ENCODE measurements at regions not wholly inside any gene's neighbourhood (a gene's known extent, or its start where the extent isn't known, plus 50 kb on each side); places are given as distances from the start of the nearest gene placed in this dataset.

DNA sequence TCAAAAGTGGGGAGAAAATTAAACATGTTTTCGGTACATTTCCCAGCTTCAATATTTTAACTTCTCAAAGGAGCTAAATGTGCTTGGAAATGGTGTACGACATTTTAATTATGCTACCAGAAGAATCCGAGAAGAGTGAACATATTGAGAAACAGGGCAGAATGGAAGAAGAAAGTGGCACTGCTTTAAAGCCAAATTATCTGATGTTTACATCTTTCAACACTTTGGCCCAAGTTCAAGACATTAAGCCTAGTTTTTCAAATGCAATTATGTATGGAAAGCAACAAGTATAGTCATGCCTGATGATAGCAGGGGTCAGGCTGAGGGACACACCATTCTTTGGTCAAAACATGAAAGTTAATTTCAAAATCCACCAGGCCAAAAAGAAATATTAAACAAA, 577.9 kb upstream of the ZFP42 start:
- Histone ChIP-seq H3K9me3 (ENCODE audit: control insufficient read depth, low read depth, low read length) (peaks cover 8% of the 10 kb centered on the region), H3K4me3 (ENCODE audit: low read length) (no peak overlapping the region), H3K36me3 (ENCODE audit: control insufficient read depth, insufficient read depth, low read length) (no peaks in the 10 kb centered on the region), H3K27ac (ENCODE audit: low read length) (no peak overlapping the region), H3K27me3 (ENCODE audit: control insufficient read depth, insufficient read depth, low read length) (no peaks in the 10 kb centered on the region), H3K4me1 (ENCODE audit: control insufficient read depth, insufficient read depth, low read length) (no peaks in the 10 kb centered on the region)
- 100% methylated on average over 1 of the region's 3 CpGs for WGBS (ENCODE audit: insufficient coverage, low lambda C conversion rate)
- DNase-seq, result no peak

DNA sequence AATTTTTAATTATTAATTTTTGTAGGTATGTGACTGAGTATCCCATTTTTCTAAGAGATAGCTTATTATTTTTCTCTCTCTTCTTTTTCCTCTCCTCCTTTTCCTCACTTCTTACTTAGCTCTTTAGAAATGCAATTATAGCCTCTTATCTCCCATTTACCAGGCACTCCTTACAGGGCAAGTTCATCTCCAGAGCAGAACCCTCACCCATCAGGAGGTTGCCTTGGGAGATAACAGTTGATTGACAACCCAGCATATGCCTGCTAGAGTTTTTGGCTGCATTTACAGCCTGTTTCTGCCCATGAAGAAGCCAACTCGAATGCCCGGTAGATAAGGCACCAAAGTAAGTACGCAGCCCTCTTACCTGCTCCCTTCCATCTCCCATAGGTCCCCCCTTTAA, 572.9 kb upstream of the ZFP42 start:
- Histone ChIP-seq H3K36me3 (ENCODE audit: control insufficient read depth, insufficient read depth, low read length) (no peaks in the 10 kb centered on the region), H3K4me3 (ENCODE audit: low read length) (no peak overlapping the region), H3K27me3 (ENCODE audit: control insufficient read depth, insufficient read depth, low read length) (no peaks in the 10 kb centered on the region), H3K9me3 (ENCODE audit: control insufficient read depth, low read depth, low read length) (peaks cover 8% of the 10 kb centered on the region), H3K27ac (ENCODE audit: low read length) (no peak overlapping the region), H3K4me1 (ENCODE audit: control insufficient read depth, insufficient read depth, low read length) (no peaks in the 10 kb centered on the region)
- DNase-seq, result no peak
- no CpG with 5 or more reads among the region's 3 CpGs for WGBS (ENCODE audit: insufficient coverage, low lambda C conversion rate)

DNA sequence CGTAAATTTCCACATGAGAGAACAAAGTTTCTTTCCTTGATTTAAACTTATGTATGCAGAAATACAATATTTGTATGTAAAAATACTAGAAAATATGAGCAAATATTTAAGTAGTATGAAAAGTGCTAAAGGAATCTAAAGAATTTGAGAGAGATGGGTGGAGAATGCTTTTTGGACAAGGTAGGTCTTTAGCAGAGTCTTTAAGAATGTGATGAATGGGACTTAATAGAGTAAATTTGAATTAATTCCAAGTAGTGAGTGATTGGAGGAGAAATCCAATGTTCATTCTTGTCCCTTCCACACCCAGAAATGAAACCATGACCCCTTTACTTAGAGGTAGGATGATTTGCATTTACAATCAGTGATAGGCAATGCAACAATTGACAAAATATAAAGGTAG, 570.9 kb upstream of the ZFP42 start:
- Histone ChIP-seq H3K36me3 (ENCODE audit: control insufficient read depth, insufficient read depth, low read length) (no peaks in the 10 kb centered on the region), H3K4me1 (ENCODE audit: control insufficient read depth, insufficient read depth, low read length) (no peaks in the 10 kb centered on the region), H3K4me3 (ENCODE audit: low read length) (no peak overlapping the region), H3K27me3 (ENCODE audit: control insufficient read depth, insufficient read depth, low read length) (no peaks in the 10 kb centered on the region), H3K9me3 (ENCODE audit: control insufficient read depth, low read depth, low read length) (peaks cover 8% of the 10 kb centered on the region), H3K27ac (ENCODE audit: low read length) (no peak overlapping the region)
- WGBS (ENCODE audit: insufficient coverage, low lambda C conversion rate), result 83% methylated on average over 1 of the region's 1 CpG
- DNase-seq, result no peak

DNA sequence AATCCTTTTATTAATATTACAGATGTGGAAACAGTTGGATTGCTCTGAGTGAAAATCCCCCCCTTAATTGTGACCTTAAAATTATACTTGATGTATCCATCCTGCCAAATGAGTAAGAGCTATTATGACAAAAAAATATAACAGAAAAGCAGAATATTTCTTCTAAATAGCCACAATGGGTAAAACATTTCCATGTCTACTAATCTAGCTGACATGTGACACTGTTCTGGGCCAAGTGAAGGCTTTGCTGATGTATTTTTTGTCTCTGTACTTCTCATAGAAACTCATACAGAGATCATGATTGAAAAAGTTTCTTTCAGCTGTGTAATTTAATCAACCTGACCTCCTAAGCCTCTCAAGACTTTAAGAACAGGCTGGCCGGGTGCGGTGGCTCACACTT, 569.1 kb upstream of the ZFP42 start:
- no peaks in the 10 kb centered on the region for H3K36me3 ChIP-seq (ENCODE audit: control insufficient read depth, insufficient read depth, low read length)
- H3K27ac ChIP-seq (ENCODE audit: low read length), result no peak overlapping the region
- H3K9me3 ChIP-seq (ENCODE audit: control insufficient read depth, low read depth, low read length), result no peaks in the 10 kb centered on the region
- no peak overlapping the region for H3K4me3 ChIP-seq (ENCODE audit: low read length)
- DNase-seq, result no peak
- H3K27me3 ChIP-seq (ENCODE audit: control insufficient read depth, insufficient read depth, low read length), result no peaks in the 10 kb centered on the region
- 60% methylated on average over 2 of the region's 2 CpGs for WGBS (ENCODE audit: insufficient coverage, low lambda C conversion rate)
- H3K4me1 ChIP-seq (ENCODE audit: control insufficient read depth, insufficient read depth, low read length), result no peaks in the 10 kb centered on the region

DNA sequence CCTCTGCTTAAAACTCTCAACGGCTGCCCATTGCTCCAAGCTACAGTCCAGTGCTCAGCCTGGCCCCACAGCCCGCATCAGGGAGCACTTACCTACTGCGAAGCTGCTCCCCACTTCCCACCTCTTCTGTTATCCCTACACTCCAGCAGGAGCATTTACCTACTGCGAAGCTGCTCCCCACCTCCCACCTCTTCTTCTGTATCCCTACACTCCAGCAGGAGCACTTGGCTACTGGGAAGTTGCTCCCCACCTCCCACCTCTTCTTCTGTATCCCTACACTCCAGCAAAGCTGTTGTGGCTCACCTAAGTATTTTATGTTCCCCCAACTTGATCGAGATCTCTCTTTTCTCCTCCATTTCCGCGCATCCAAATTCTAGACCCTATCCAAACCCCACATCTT, 563.3 kb upstream of the ZFP42 start:
- DNase-seq, result no peak
- WGBS (ENCODE audit: insufficient coverage, low lambda C conversion rate), result 75% methylated on average over 4 of the region's 7 CpGs
- Histone ChIP-seq H3K36me3 (ENCODE audit: control insufficient read depth, insufficient read depth, low read length) (no peaks in the 10 kb centered on the region), H3K4me3 (ENCODE audit: low read length) (no peak overlapping the region), H3K9me3 (ENCODE audit: control insufficient read depth, low read depth, low read length) (no peaks in the 10 kb centered on the region), H3K4me1 (ENCODE audit: control insufficient read depth, insufficient read depth, low read length) (no peaks in the 10 kb centered on the region), H3K27me3 (ENCODE audit: control insufficient read depth, insufficient read depth, low read length) (no peaks in the 10 kb centered on the region), H3K27ac (ENCODE audit: low read length) (no peak overlapping the region)

DNA sequence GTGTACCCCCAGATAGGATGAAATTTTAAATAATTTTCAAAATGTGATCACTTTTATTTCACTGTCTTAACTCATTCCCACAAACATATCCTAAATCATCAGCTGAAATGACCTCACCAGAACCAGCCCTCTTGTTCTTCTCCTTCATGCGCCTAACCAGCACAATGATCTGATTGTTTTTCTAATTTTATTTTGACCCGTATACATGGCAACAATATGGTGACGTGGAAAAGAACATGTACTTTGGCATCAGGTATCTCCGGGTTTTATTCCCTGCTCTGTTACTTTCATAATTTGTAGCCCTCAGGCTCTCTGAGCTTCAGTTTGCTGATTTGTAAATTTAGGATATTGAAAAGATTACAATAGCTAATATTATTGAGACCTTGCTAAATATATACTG, 562.4 kb upstream of the ZFP42 start:
- Histone ChIP-seq H3K9me3 (ENCODE audit: control insufficient read depth, low read depth, low read length) (peaks cover 4% of the 10 kb centered on the region), H3K27ac (ENCODE audit: low read length) (no peak overlapping the region), H3K4me1 (ENCODE audit: control insufficient read depth, insufficient read depth, low read length) (no peaks in the 10 kb centered on the region), H3K36me3 (ENCODE audit: control insufficient read depth, insufficient read depth, low read length) (no peaks in the 10 kb centered on the region), H3K4me3 (ENCODE audit: low read length) (no peak overlapping the region), H3K27me3 (ENCODE audit: control insufficient read depth, insufficient read depth, low read length) (no peaks in the 10 kb centered on the region)
- 100% methylated on average over 2 of the region's 4 CpGs for WGBS (ENCODE audit: insufficient coverage, low lambda C conversion rate)
- no peak for DNase-seq

DNA sequence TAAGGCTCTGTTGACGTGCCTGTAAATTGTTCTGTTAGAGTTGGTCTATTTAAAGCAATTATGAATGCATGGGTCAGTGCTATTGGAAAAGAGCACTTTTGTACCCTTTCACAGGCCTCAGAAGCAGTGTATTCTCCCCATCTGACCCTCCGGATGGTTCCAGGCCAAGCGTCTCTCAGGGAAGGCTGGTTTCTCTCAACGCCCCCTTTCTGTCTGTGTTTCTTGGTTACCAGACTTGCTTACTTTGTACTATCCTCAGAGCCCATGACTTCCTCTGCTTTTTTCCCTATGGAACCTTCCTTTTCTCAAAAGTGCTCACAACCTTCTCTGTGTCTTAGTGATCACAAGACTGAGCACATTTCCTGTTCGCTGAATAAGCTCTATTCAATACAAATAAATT, 559.3 kb upstream of the ZFP42 start:
- Histone ChIP-seq H3K36me3 (ENCODE audit: control insufficient read depth, insufficient read depth, low read length) (no peaks in the 10 kb centered on the region), H3K9me3 (ENCODE audit: control insufficient read depth, low read depth, low read length) (peaks cover 4% of the 10 kb centered on the region), H3K4me3 (ENCODE audit: low read length) (no peak overlapping the region), H3K4me1 (ENCODE audit: control insufficient read depth, insufficient read depth, low read length) (no peaks in the 10 kb centered on the region), H3K27me3 (ENCODE audit: control insufficient read depth, insufficient read depth, low read length) (no peaks in the 10 kb centered on the region), H3K27ac (ENCODE audit: low read length) (no peak overlapping the region)
- no CpG with 5 or more reads among the region's 5 CpGs for WGBS (ENCODE audit: insufficient coverage, low lambda C conversion rate)
- no peak for DNase-seq

DNA sequence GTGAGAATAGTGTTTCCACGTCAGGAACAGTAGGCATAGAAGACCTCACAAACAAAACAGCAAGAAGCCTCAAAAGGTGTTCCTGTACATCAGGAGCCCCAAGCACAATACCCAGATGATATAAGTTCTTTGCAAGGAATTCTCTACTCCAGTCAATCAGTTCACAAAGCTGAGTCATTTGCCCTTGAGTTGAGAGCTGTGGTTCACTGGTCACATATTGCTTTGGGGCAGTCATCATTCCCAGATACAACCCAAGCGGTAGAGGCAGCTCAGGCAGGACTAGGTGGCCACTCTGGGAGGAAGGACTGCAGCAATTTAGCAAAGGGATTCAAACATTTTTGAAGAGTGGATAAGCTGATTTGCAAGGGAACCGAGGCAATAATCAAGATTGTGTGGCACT, 551.5 kb upstream of the ZFP42 start:
- Histone ChIP-seq H3K9me3 (ENCODE audit: control insufficient read depth, low read depth, low read length) (no peaks in the 10 kb centered on the region), H3K36me3 (ENCODE audit: control insufficient read depth, insufficient read depth, low read length) (no peaks in the 10 kb centered on the region), H3K4me1 (ENCODE audit: control insufficient read depth, insufficient read depth, low read length) (no peaks in the 10 kb centered on the region), H3K27me3 (ENCODE audit: control insufficient read depth, insufficient read depth, low read length) (no peaks in the 10 kb centered on the region), H3K27ac (ENCODE audit: low read length) (no peak overlapping the region), H3K4me3 (ENCODE audit: low read length) (no peak overlapping the region)
- WGBS (ENCODE audit: insufficient coverage, low lambda C conversion rate), result 100% methylated on average over 1 of the region's 3 CpGs
- DNase-seq, result no peak

DNA sequence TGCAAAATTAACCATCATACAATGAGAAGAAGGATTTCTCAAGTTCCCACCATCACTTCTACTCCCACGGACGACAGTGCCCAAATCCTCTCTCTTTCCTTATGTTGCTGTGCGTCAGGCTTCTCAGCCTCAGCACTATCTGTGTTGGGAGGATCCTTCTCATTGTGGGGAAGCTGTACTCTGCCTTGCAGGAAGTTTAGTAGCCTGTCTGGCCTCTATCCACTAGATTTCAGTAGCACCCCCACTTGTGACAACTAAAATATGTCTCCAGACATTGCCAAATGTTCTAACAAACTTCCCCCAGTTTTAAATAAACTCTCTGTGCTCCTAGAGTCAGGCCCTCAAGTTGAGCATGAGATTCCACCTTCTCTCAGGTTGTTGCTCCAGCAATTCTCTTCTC, 545.9 kb upstream of the ZFP42 start:
- H3K4me1 ChIP-seq (ENCODE audit: control insufficient read depth, insufficient read depth, low read length), result no peaks in the 10 kb centered on the region
- H3K9me3 ChIP-seq (ENCODE audit: control insufficient read depth, low read depth, low read length), result no peaks in the 10 kb centered on the region
- DNase-seq, result no peak
- H3K27me3 ChIP-seq (ENCODE audit: control insufficient read depth, insufficient read depth, low read length), result no peaks in the 10 kb centered on the region
- no CpG with 5 or more reads among the region's 3 CpGs for WGBS (ENCODE audit: insufficient coverage, low lambda C conversion rate)
- H3K4me3 ChIP-seq (ENCODE audit: low read length), result no peak overlapping the region
- H3K27ac ChIP-seq (ENCODE audit: low read length), result no peak overlapping the region
- no peaks in the 10 kb centered on the region for H3K36me3 ChIP-seq (ENCODE audit: control insufficient read depth, insufficient read depth, low read length)

DNA sequence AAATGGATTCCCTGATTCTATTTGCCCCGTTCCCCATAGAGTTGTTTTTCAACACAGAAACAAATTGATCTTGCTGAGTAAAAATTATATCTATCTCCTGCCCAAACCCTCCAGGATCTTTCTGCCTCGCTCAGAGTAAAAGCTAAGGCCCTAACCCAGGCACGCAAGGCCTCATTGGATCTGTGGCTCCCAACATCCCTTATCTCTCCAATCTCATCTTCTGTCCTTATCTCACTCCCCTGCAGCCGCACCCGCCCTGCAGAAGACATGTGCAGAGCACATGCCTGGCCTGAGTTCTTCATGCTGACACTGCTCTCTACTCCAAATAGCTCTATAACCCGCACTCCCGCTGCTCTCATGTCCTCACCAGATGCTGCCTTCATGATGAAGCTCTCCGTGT, 543.8 kb upstream of the ZFP42 start:
- Histone ChIP-seq H3K4me3 (ENCODE audit: low read length) (no peak overlapping the region), H3K4me1 (ENCODE audit: control insufficient read depth, insufficient read depth, low read length) (no peaks in the 10 kb centered on the region), H3K27me3 (ENCODE audit: control insufficient read depth, insufficient read depth, low read length) (no peaks in the 10 kb centered on the region), H3K36me3 (ENCODE audit: control insufficient read depth, insufficient read depth, low read length) (no peaks in the 10 kb centered on the region), H3K9me3 (ENCODE audit: control insufficient read depth, low read depth, low read length) (no peaks in the 10 kb centered on the region), H3K27ac (ENCODE audit: low read length) (no peak overlapping the region)
- WGBS (ENCODE audit: insufficient coverage, low lambda C conversion rate), result 85% methylated on average over 4 of the region's 8 CpGs
- DNase-seq, result no peak

DNA sequence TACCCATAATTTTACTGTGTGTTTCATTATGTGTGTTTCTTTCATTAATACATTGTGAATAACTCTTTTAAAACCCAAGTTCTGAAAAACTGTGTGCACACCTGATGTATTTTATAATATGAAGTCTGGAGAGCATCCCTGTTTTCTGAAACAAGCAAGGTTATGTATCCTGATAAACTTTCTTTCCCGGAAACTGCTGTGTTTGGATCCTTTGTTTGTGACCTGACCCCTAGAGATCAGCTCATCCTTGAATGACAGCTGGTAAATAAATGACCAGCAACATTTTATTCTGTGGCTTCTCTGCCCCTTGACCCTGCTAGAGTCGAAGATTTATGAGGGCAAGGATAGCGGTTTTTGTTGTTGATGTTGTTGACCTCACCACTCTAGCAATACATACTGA, 535.6 kb upstream of the ZFP42 start:
- DNase-seq, result no peak
- no peaks in the 10 kb centered on the region for H3K27me3 ChIP-seq (ENCODE audit: control insufficient read depth, insufficient read depth, low read length)
- no peak overlapping the region for H3K27ac ChIP-seq (ENCODE audit: low read length)
- no peak overlapping the region for H3K4me3 ChIP-seq (ENCODE audit: low read length)
- no CpG with 5 or more reads among the region's 3 CpGs for WGBS (ENCODE audit: insufficient coverage, low lambda C conversion rate)
- no peaks in the 10 kb centered on the region for H3K36me3 ChIP-seq (ENCODE audit: control insufficient read depth, insufficient read depth, low read length)
- no peaks in the 10 kb centered on the region for H3K4me1 ChIP-seq (ENCODE audit: control insufficient read depth, insufficient read depth, low read length)
- H3K9me3 ChIP-seq (ENCODE audit: control insufficient read depth, low read depth, low read length), result no peaks in the 10 kb centered on the region
